HG03159 (cell line): ENCODE measurements at regions not wholly inside any gene's neighbourhood (a gene's known extent, or its start where the extent isn't known, plus 50 kb on each side); places are given as distances from the start of the nearest gene placed in this dataset.

Source experiments
- ATAC-seq: cut with Tn5 transposase; IDR thresholded peaks from one replicate; pipeline ENCODE4 v1.9.1; 2021; ENCODE audit warnings: mild to moderate bottlenecking, moderate library complexity; ENCODE audit not compliant: unreplicated experiment

DNA sequence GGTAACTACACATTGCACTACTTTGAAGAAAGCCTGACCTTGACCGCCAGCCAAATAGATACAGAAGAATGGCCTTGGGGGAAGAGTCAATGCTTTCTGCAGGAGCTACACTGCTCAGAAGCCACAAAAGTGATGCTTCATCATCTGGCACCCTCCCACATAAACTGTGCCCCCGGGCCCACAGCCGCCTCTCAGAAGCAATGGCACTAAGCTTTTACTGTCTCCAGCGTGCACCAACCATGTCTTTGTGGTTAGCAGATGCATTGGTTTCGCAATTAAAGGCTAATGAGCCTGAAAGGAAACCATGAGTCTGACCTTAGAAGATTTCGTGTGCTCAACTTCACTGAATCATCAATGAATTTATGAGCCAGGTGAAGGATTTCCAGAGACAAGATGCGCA, 209.4 kb upstream of the TRIB2 start:
- peak; percentile 79 for ATAC-seq

DNA sequence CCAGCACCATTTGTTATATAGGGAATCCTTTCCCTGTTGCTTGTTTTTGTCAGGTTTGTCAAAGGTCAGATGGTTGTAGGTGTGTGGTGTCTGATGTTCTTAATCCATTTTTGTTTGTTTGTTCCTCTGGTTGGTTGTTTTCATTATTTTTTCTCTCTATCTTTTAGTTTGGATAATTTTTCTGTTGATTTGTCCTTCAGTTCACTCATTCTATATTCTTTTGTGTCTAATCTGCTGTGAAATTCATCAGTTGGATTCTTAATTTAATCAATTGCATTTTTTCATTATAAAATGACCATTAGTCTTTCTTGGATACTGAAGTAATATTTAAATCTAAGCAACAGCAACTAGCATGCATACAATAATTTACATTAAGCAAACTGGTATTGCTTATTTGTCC, 206.7 kb upstream of the TRIB2 start:
- no peak for ATAC-seq

DNA sequence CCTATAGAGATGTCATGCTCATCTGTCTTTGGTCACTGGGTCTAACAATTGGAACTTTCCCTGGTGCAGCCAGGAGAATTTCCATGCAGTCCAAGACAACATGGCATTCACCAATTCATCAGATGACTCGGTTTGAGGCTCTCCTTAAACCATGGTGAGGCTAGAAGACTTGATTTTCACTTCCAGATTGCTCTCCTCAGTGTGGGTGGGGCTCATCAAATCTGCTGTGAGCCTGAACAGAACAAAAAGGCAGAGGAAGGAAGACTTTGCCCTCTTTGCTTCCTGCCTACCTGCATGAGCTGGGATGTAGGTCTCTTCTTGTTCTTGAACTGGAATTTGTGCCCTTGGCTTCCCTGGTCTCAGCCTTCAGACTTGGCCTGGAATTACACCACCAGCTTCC, 203.4 kb upstream of the TRIB2 start:
- no peak for ATAC-seq

DNA sequence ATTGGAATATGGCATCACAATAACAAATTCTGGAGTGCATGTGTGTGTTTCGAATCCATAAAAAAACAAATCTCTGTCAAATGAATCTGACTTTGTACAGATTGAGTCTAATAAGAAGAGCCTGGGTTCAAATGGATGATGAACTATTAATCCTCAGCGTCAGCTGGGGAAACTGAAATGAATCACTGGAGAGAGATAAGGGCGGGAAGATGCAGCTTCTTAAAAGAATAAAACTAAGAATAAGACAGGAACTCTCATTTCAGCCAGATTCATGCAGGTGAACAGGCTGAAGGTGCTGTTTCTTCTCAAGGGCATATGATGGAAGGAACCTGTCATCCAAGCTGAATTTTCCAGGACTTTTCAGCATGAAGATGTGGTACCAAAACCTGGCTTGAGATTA, 202.6 kb upstream of the TRIB2 start:
- ATAC-seq, result no peak

DNA sequence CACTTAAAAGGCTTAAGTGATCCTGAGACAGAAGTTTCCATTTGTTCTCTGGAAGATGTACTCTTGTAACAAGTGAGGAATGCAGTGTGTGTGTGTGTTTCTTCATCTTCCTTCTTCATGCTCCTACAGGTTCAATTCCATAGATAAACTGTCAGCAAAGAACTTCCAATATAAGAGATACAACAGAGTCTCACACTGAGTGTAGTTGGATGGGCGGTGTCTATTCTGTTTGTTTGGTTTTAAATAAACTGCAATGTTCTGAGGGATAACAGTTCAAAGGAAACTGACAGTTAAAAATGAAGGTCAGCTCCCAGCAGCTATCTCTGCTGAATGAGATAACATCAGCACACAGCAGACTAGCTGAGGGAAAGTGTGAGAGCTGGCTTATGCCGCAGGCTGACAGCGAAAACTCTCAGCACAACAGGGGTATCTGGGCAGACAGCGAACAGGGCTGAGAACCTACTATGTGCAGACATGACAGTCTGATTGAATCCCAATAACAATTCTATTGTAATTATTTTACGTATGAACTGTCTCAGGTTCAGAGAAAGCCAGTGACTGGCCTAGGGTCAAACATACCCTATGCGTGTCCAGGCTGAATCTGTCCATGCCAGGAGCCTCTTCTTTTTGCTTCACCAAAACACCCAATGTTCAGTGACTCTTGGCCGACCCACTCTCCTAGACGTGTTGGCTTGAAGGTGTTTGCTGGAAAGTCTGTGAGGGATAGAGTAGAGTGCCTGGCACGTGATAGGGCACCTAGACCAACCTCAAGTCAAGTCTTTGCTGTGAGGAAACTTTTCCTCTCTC, 201.9 kb upstream of the TRIB2 start:
- no peak for ATAC-seq

DNA sequence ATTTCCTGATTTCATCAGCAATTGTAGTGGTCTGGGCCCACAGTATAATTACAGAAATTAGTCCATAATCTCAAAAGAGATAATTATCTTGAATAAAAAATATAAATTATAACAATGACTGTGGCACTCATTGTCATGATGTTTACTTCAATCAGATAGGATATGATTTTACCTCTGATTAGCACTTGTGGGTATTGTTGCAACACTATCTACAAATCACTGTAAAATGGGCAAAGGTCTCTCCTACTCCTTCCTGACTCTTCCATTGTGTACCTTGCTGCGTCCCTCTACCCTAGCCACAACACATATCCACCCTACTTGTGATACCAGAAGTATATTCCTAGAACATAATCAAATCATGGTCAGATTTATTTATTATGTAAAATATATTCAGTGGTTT, 200.9 kb upstream of the TRIB2 start:
- ATAC-seq, result no peak

DNA sequence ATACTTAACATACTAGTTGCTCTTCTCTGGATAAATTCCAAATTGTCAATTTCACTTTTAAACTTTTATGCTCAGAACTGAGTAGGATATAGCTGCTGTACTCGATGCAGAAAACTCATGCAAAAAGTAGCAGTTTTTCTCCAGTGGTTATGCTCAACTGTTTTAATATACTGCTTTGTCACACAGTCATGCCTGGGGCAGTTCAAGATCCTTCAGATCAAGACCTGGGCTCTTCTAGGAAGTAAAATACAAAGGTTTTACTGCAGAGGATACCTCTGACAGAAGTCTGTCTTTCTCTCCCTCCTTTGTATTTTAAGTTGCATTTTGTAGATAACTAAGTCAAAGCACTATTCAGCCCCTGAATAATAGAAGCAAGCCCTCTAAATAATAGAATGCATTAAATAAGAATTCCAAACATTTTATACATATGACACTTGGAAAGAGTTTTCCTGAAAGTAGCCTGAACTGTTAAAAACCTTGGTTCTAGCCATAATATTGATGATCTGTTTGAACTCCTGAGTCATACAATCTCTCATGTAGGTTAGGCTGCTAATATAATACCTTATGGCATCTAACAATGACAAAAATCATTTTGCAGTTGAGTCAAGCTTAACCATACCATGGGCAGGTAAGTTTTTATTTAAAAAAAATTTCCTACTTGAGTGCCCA, 183.3 kb upstream of the TRIB2 start:
- ATAC-seq, result no peak

DNA sequence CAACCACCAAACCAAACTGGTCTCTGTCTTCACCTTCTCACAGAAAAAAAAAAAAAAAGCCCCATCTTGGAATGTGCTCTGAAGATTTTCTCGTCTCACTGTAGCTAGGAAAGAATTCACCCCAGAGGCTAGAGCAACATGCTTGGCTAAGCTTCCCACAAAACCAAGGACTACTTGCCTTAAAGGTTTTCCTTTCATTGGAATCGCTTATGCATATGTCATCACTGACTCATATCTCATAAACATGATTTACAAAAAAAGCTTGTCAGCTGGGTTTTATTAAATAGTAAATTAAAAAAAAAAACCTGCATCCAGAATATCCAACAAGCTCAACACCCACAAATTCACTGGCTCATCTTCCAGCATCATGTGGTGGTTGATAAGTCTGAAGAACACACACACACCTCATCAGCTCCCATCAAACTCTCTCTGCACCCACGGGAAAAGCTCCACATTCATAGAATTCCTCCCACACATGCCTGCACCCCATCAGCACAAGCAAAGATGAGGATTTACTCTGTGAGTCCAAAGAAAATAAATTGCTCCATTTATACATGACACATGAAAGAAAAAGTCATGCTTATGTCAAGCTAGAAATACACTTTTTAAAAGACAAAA, 182.0 kb upstream of the TRIB2 start:
- ATAC-seq, result no peak

DNA sequence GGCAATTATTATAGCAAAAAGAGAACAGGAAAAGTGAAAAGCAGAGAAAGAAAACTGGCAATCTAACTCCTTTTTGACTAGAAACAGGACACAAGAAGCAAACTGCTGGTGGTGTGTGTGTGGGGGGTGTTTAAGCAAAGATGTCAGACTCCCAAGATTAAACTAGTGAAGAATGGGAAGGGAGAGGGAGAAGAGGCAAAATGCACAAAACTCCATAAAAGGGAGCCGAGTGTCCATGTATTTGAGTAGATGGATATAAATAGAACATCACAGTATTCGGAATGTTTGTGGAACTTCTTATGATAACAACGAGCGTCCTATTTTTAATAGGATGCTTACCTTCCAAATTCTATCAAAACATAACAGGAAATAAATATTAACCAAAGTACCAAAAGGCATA, 179.8 kb upstream of the TRIB2 start:
- ATAC-seq, result no peak

DNA sequence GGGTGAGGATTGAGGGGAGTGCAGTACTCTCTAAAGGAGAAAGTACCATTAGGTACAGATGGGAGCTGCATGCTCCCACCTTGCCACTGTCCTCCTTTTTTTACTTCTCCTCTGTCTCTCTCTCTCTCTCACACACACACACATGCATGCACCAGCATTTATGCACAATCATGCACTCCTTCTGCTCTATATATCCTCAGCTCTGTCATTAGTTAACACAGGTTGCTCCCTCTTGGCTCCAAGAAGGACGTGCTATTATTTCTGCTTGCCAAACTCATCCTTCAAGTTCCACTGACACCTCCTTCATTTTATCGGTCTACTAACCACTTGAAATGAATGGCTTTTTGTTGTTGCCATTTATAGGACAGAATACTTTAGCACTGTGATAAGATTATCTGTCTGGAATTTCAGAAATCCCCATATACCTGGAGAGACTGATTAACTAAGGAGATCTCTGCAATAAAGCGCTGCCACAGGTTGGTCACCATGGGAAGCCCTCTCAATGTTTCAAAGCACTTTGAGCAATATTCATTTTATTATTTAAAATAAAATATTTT, 178.5 kb upstream of the TRIB2 start:
- no peak for ATAC-seq

DNA sequence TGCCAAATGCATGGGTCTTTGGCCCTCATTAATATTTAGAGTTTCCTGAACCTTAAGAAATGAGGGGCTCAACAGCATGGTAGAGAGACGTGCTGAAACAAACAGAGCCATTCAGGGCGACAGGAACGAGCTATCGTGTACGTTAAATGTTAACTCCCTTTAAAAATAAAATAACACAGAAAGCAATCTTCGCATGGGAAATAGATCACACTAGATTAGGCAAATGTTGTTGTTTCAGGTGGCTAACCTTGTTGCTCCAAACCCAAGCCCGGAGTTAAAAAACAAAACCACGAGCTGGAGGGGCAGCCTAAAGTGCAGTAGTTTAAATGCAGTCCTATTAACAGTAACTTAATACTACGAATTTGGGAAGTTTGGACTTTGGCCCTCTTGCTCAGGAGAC, 177.4 kb upstream of the TRIB2 start:
- ATAC-seq, result no peak

DNA sequence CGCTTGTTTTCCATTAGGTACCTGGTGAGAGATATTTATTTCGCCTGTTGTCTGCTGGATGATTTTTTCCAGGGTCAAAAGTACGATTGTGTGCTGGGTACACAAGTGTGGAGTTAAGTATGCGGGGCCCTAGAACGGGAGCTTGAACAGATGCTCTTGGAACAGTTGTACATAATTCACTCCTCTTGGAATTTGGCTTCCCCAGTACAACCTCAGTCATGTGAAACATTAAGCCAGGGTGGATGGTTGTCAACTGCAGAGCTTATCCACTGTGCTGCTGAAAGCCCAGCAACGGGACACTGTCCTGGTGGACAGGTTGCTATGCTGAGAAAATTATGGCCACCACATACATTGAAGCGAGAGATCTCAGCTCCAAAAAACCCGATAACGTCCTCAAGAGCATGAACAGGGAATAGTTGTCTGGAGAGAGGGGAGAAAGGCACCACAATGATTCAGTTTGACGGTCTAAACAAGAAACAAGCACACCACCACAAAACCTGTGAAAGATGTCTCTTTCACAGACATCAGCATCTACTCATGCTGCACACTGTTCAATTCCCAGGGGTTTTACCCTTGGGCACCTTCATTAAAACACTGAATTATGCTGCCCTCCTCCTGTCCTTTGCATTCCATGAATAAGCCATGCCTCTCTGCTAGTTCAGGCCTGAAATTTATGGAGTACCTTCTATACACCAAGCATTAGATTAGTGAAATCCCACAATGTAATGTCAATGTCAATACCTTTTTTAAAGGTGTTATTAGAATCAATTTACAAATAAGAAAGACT, 176.8 kb upstream of the TRIB2 start:
- no peak for ATAC-seq

DNA sequence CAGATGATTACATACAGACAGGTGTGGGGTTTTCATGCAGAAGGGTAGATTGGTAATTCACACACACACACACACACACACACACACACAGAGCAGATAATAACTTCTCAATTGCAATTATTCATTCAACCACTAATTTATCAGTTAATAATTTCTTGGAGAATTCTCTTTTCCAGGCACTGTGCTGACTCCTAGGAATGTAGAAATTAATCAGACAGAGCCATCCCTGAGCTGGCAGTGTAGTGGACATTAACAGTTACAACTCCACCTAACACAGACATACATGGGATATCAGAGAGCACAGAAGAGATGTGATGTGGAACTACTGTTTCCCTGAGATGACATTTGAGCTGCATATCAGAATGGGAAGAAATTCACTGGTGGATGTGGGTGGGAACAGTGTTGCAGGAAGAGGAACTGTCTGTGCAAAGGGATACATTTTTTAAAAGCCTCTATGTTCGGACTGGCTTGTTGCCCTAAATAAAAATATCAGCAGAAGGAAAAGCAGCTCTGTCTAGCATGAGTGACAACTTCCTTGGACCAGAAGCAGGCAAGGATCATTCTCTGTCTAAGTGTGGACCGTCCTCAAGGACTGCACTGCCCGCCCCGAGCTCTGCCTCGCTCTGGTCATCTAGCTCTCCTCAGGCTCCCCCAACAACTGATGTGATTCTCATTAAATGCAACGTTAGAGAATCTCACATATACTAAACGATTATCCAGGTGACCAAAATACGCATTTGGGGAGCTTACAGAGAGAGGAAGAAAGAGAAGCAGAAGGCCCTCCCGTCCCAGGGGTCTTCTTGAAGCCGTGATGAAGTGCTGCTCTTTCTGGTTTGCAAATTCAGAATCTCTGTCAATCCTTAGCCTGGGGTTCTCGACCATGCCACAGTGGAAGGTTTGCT, 173.4 kb upstream of the TRIB2 start:
- ATAC-seq, result no peak

DNA sequence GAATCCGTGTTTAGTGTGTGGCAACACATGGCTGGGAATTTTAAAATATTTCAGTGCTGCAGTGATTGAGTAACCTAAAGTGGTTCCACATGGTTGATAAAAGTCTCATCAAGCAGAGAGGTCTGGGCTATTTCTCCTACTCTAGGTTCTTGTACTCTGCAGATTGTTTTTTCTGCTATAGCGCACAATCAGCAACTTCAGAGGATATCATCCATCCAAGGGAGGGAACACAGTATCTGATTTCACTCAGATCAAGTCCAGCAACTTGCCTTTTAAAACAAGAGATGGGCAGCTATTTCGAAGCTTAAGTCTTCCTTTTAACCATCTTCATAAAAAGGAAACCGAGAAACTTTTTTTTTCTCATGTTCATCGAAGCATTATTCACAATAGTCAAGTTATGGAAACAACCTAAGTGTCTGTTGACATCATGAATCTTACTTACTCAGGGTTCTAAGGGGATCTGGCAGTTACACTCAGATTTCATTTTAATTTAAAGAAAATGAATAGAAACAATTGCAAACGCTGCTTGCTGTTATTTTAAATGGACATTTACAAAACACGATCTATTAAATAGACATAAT, 172.7 kb upstream of the TRIB2 start:
- peak; percentile 77 for ATAC-seq

DNA sequence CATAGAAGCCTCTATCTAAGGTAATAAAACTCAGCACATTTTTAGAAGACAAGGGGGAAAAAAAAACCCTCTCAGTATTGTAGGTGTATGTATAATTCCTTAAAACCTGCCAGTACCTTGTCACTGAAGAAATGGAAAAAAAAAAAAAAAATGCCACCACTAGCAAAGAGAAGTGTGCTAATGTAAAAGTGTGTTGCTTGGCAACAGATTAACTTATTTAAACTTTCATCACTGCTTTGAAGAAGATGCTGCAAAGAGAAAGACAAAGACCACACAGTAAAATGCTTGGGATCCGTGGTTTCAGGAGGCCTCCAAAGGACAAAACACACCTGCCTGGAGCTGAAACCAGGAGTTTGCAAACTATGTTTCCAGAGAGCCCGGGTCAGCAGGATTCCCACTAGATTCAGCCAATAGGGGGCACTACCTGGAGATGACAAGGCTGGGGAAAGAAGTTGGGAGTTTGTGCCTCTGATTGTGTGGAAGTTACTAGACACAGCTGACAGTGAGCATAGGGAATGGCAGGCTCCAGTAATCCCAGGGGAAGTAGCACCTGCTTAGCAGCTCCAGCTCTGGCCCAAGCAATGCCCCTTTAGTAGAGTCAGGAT, 169.1 kb upstream of the TRIB2 start:
- ATAC-seq, result no peak

DNA sequence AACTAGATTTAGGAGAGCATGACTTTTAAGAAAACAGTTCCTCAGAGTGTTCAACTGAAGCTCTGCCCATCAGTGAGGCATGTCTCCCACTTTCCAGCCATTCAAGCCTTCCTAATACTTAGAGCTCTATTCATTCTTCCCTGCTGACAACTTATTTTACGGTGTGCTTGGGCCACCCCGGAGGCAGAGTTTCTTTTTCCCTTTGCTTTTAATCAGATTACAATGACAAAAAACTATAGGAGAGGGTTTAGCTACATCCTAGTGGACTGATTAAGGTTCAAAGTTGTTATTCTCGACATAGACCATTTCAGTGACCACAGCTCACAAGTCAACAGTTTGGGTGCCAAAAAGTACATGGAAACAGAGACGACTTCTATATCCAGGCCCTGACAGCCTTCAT, 167.8 kb upstream of the TRIB2 start:
- no peak for ATAC-seq

DNA sequence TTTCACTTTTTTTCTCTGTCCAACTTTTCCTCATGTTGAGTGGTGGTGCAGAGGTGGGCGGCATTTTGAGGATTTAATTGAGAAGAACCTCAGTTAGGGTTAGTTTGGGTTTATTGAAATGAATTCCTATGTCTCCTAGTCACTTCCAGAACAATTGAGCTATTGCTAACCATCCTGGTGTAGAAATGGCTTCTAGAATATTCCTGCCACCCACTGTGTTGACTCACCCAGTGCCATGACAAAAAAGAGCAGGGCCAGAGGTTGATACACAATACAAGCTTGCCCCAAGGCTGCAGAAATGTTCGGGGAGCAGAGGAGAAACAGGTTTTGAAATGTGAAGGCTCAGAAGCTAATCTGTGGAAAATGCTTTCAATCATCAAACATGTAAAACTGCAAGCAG, 167.1 kb upstream of the TRIB2 start:
- ATAC-seq, result no peak

DNA sequence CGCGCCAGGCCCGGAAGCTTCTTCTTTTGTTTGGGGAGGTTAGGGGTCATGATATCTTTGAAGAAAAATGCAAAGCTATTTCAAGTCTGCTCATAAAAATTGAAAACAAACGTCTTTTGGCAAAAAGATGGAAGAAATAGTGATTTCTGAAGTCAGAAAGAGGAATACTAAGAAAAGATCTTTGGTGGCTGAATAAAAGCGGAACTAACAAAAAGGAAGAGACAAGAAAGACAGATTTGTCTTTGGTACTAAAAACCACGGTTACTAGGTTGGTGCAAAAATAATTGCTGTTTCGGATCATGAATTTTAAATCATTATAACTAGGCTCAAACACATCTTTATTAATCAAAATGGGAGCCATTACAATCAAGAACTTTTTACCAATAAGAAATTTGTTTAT, 164.6 kb upstream of the TRIB2 start:
- ATAC-seq, result no peak

DNA sequence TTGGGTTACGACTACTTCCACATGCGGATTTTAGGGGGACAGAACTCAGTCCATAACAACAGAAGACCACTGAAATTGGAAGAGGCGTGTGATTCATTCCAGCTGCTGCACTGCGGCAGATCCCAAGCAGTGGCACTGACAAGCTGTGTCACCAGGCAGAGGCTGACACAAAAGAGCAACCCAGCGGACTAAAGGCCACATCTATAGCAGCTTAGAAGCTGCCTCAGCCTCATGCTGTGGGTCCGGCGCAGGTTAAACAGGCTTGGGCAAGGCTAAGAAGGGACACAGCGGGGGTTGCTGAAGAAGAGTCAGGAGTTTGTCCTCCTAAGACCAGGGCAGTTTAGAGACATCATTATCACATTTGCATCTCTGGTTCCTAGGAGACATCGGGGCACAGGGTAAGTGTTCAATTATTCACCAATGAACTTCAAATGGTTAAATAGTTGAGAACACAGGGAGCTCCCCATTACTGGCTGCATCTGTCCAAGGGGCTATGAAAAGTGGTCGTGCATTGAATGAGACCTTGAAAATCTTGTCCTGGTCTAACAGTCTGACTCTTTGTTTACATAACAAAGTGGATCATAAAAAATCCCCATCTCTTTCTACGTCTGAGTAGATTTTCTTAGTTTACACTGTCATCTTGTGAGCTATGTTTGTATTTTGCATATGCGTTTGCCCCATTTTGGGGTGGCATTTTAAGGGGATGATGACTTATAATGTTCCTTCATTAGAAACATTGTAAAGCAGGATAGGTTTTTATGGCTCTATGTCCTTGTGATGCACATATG, 162.3 kb upstream of the TRIB2 start:
- no peak for ATAC-seq
